H9 (cell line): ENCODE measurements at regions not wholly inside any gene's neighbourhood (a gene's known extent, or its start where the extent isn't known, plus 50 kb on each side); places are given as distances from the start of the nearest gene placed in this dataset.

Experiments
- DNase-seq: peaks from one replicate; pipeline ENCODE4 v3.0.0-alpha.2; 2017
- H2AFZ ChIP-seq: one replicate; pipeline ENCODE4 v1.6.1; 2013; ENCODE audit warnings: mild to moderate bottlenecking, low read length, control low read depth, moderate library complexity
- H2AK5ac ChIP-seq: 2 replicates; pipeline ENCODE4 v1.6.1; 2013; ENCODE audit warnings: low read length, control low read depth, mixed read lengths; ENCODE audit not compliant: insufficient read length
- H2BK120ac ChIP-seq: one replicate; pipeline ENCODE4 v1.6.1; 2013; ENCODE audit warnings: low read depth, mild to moderate bottlenecking, low read length, control low read depth, inconsistent platforms; ENCODE audit not compliant: poor library complexity, severe bottlenecking
- H2BK12ac ChIP-seq: 2 replicates; pipeline ENCODE4 v1.6.1; 2013; ENCODE audit warnings: low read length, control low read depth, mixed read lengths, low read depth; ENCODE audit not compliant: insufficient read length
- H2BK15ac ChIP-seq: 2 replicates; pipeline ENCODE4 v1.6.1; 2013; ENCODE audit warnings: low read depth, low read length, control low read depth
- H2BK20ac ChIP-seq: one replicate; pipeline ENCODE4 v1.6.1; 2013; ENCODE audit warnings: low read depth, mild to moderate bottlenecking, low read length, control low read depth, inconsistent platforms; ENCODE audit not compliant: poor library complexity, severe bottlenecking
- H2BK5ac ChIP-seq: 2 replicates; pipeline ENCODE4 v1.6.1; 2013; ENCODE audit warnings: low read length, control low read depth, mixed read lengths; ENCODE audit not compliant: insufficient read length
- H3K14ac ChIP-seq: 2 replicates; pipeline ENCODE4 v1.6.1; 2013; ENCODE audit warnings: low read length, control low read depth; ENCODE audit not compliant: insufficient read depth
- H3K18ac ChIP-seq: 2 replicates; pipeline ENCODE4 v1.6.1; 2013; ENCODE audit warnings: low read depth, mild to moderate bottlenecking, mixed read lengths, low read length, control low read depth; ENCODE audit not compliant: insufficient read length
- H3K23ac ChIP-seq: 2 replicates; pipeline ENCODE4 v1.6.1; 2013; ENCODE audit warnings: low read length, control low read depth, mixed read lengths, low read depth; ENCODE audit not compliant: insufficient read length
- H3K23me2 ChIP-seq: 2 replicates; pipeline ENCODE4 v1.6.1; 2013; ENCODE audit warnings: low read depth, mild to moderate bottlenecking, mixed read lengths, low read length, control low read depth; ENCODE audit not compliant: insufficient read length, poor library complexity, severe bottlenecking
- H3K27ac ChIP-seq: 2 replicates; pipeline ENCODE4 v1.5.1; 2013; ENCODE audit warnings: low read length, control low read depth, mixed read lengths, low read depth; ENCODE audit not compliant: insufficient read length
- H3K27me3 ChIP-seq: 2 replicates; pipeline ENCODE4 v1.6.1; 2013; ENCODE audit warnings: low read length, control low read depth, inconsistent platforms; ENCODE audit not compliant: insufficient read depth
- H3K4ac ChIP-seq: 2 replicates; pipeline ENCODE4 v1.6.1; 2013; ENCODE audit warnings: low read depth, mild to moderate bottlenecking, control low read depth, inconsistent platforms, low read length, moderate library complexity
- H3K4me1 ChIP-seq: 2 replicates; pipeline ENCODE4 v1.6.1; 2013; ENCODE audit warnings: low read length, control low read depth, inconsistent platforms; ENCODE audit not compliant: insufficient read depth
- H3K4me2 ChIP-seq: 2 replicates; pipeline ENCODE4 v1.6.1; 2013; ENCODE audit warnings: low read length, control low read depth, mixed read lengths; ENCODE audit not compliant: insufficient read length, insufficient read depth
- H3K56ac ChIP-seq: 2 replicates; pipeline ENCODE4 v1.6.1; 2013; ENCODE audit warnings: low read depth, mild to moderate bottlenecking, mixed read lengths, low read length, control low read depth; ENCODE audit not compliant: insufficient read length
- H3K79me1 ChIP-seq: 2 replicates; pipeline ENCODE4 v1.6.1; 2013; ENCODE audit warnings: low read depth, mild to moderate bottlenecking, moderate library complexity, low read length, control low read depth, inconsistent platforms; ENCODE audit not compliant: insufficient read depth, poor library complexity, severe bottlenecking
- H3K79me2 ChIP-seq: 2 replicates; pipeline ENCODE4 v1.6.1; 2013; ENCODE audit warnings: low read length, control low read depth, inconsistent platforms; ENCODE audit not compliant: insufficient read depth
- H3K9ac ChIP-seq: 2 replicates; pipeline ENCODE4 v1.6.1; 2013; ENCODE audit warnings: low read length, control low read depth, mixed read lengths; ENCODE audit not compliant: insufficient read length; ENCODE audit errors: extremely low read depth
- H3K9me3 ChIP-seq: one replicate; pipeline ENCODE4 v1.6.1; 2013; ENCODE audit warnings: low read depth, low read length, inconsistent platforms; ENCODE audit not compliant: control insufficient read depth
- H3T11ph ChIP-seq: one replicate; pipeline ENCODE4 v1.6.1; 2013; ENCODE audit warnings: mild to moderate bottlenecking, low read length, control low read depth, inconsistent platforms
- H4K20me1 ChIP-seq: one replicate; pipeline ENCODE4 v1.6.1; 2013; ENCODE audit not compliant: control insufficient read depth, insufficient read length, insufficient read depth
- H4K5ac ChIP-seq: 2 replicates; pipeline ENCODE4 v1.6.1; 2013; ENCODE audit warnings: low read depth, mild to moderate bottlenecking, mixed read lengths, low read length, control low read depth; ENCODE audit not compliant: insufficient read length
- H4K8ac ChIP-seq: replicated peaks from 2 replicates; pipeline ENCODE4 v1.6.1; 2013; ENCODE audit warnings: low read length, control low read depth, mixed read lengths, low read depth; ENCODE audit not compliant: insufficient read length
- H4K91ac ChIP-seq: 2 replicates; pipeline ENCODE4 v1.6.1; 2013; ENCODE audit warnings: low read depth, mild to moderate bottlenecking, moderate library complexity, mixed read lengths, low read length, control low read depth; ENCODE audit not compliant: insufficient read length
- H3K27ac Mint-ChIP-seq, 3 experiments: 2 replicates in 2 of 3; 3 replicates in 1 of 3; pipeline ENCODE4 v1.8.0; 2020 to 2021; ENCODE audit warnings: mixed read lengths in 3 of 3, mild to moderate bottlenecking in 1 of 3, moderate library complexity in 1 of 3
- H3K27me3 Mint-ChIP-seq: 2 replicates; pipeline ENCODE4 v1.8.0; 2021; ENCODE audit warnings: low read depth, mild to moderate bottlenecking, moderate library complexity, mixed read lengths
- H3K36me3 Mint-ChIP-seq, 3 experiments: 2 replicates in 2 of 3; 3 replicates in 1 of 3; pipeline ENCODE4 v1.8.0; 2020 to 2021; ENCODE audit warnings: low read depth in 3 of 3, mixed read lengths in 3 of 3; ENCODE audit not compliant: insufficient read depth in 1 of 3
- H3K4me1 Mint-ChIP-seq, 2 experiments: 2 replicates each; pipeline ENCODE4 v1.8.0; 2020; ENCODE audit warnings: mixed read lengths in 2 of 2
- H3K4me3 Mint-ChIP-seq, 2 experiments: 2 replicates in 1 of 2; 3 replicates in 1 of 2; pipeline ENCODE4 v1.8.0; 2020 to 2021; ENCODE audit warnings: mild to moderate bottlenecking in 2 of 2, mixed read lengths in 2 of 2, moderate library complexity in 1 of 2
- H3K9me3 Mint-ChIP-seq, 2 experiments: 2 replicates in 1 of 2; 3 replicates in 1 of 2; pipeline ENCODE4 v1.8.0; 2020; ENCODE audit warnings: mild to moderate bottlenecking in 2 of 2, mixed read lengths in 2 of 2, moderate library complexity in 1 of 2
- CTCF ChIP-seq: fragments of 200-600 bp; sonication (generic); conservative IDR thresholded peaks from 3 replicates; pipeline ENCODE4 v1.8.0; 2021; ENCODE audit warnings: antibody characterized with exemption, mild to moderate bottlenecking
- WGBS: extraction: QIAGEN DNeasy Blood & Tissue Kit; methylation state at CpG from one replicate; pipeline ENCODE4 v1.1.7; 2013; ENCODE audit warnings: missing lambda C conversion rate, low lambda C conversion rate, mixed read lengths; ENCODE audit not compliant: insufficient read length; ENCODE audit errors: extremely low coverage; 5-methylcytosine and 5-hydroxymethylcytosine counted together

GRCh38 chr19:31496076-31496475, 146.8 kb upstream of the TSHZ3 start:
- no peak overlapping the region for H4K5ac ChIP-seq
- no peak overlapping the region for H3K4ac ChIP-seq
- no peak overlapping the region for H3K9ac ChIP-seq
- H2AK5ac ChIP-seq: no peak overlapping the region
- H3K9me3 Mint-ChIP-seq: no peaks in the 10 kb centered on the region
- no peak overlapping the region for H3K14ac ChIP-seq
- H3K9me3 ChIP-seq: no peaks in the 10 kb centered on the region
- H3K27ac Mint-ChIP-seq: no peak overlapping the region
- no peak overlapping the region for H3K18ac ChIP-seq
- H2BK120ac ChIP-seq: no peak overlapping the region
- no peak overlapping the region for H4K8ac ChIP-seq
- no peaks in the 10 kb centered on the region for H4K20me1 ChIP-seq
- H2BK5ac ChIP-seq: no peak overlapping the region
- H3K27me3 Mint-ChIP-seq: no peaks in the 10 kb centered on the region; the same call in none of the 2 replicates
- H4K91ac ChIP-seq: no peak overlapping the region
- no peak overlapping the region for H2AFZ ChIP-seq
- no peak overlapping the region for H3K4me3 Mint-ChIP-seq
- H3K4me2 ChIP-seq: no peak overlapping the region
- no peaks in the 10 kb centered on the region for H3K4me1 ChIP-seq
- no peak overlapping the region for H2BK15ac ChIP-seq
- H2BK12ac ChIP-seq: no peak overlapping the region
- no peak for DNase-seq
- H3K4me1 Mint-ChIP-seq: no peaks in the 10 kb centered on the region; a peak in 1 of 4 replicates
- no peak overlapping the region for H3K56ac ChIP-seq
- H3K27me3 ChIP-seq: no peaks in the 10 kb centered on the region
- no peak overlapping the region for H3K23ac ChIP-seq
- no CpG with 5 or more reads among the region's 13 CpGs for WGBS
- H3K79me2 ChIP-seq: no peaks in the 10 kb centered on the region
- no peak overlapping the region for H3K27ac ChIP-seq
- H2BK20ac ChIP-seq: no peak overlapping the region
- H3K23me2 ChIP-seq: no peaks in the 10 kb centered on the region
- TF ChIP-seq CTCF: no peak
- no peaks in the 10 kb centered on the region; a peak in 1 of 7 replicates for H3K36me3 Mint-ChIP-seq
- no peak overlapping the region for H3T11ph ChIP-seq
- H3K79me1 ChIP-seq: no peaks in the 10 kb centered on the region
